ENCODE measurements at regions not wholly inside any gene's neighbourhood (a gene's known extent, or its start where the extent isn't known, plus 50 kb on each side); places are given as distances from the start of the nearest gene placed in this dataset.
"Not testable (repeated sequence)": the region's sequence is repeated elsewhere in the genome, so short reads cannot be mapped to it uniquely, and the experiment has no call there.

DNA sequence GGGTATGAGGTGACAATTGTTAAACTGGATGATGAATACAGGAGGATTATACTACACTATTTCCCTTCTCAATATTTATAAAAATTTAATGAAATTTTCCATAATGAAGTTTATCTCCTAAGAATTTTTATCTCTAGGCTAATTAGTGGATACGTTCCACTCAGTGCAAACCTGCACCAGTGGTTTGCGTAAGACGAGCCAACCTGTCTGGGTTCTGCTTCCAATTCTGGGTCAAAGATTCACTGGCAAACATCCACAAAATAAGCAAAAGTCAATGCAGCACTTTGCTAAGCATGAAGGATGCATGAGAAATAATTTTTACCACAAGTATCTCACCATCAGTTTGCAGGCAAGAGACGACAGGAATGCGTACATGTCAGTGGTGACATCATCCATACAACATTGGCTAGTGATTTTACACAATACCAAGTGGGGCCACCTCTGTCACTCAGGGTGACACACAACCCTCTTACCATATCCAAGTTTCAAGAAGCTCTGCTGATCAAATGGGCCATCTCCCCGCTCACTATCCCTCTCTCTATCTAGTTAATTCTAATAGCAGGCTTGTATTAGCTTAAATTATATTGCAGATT, 51.7 kb downstream of the FAM50B start:
- in situ Hi-C loops (cut with HindIII; ENCODE audit: low pct_unique_long_range_greater_than_20kb, low sequenced_read_pairs): no loop called here

DNA sequence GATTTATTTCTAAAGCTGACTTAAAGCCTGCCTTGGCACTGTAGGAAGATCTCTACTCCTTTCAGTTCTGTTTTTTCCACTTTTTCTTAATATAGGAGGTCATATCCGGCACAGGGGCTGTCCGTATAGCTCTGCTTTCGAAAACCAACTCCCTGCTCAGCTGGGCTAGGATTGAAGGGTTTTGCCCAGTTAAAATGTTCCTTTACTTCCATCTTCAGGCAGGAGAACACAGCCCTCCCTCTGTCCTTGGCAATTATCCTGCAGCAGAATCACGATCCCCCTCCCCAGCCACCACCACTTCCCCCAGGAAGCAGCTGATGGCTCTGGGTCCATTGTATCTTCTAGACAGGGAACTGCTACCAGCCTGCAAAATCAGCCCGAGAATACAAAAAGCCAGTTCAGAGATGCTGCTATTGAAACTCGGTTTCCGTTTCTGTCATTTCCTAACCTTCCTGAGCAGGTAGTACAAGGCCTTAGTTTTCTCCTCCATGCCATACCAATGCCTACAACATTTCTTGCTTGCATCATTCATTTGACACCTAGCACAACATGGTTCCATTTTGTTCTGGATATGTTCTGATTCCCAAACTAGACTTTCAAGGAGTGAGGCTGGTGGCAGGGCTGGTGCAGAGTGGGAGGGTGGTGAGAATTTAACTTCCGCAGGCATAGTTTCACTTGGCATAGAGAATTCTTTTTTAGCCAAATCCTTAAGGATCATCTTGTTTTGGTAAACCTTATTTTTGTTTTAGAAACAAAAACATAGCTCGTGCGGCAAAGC, 53.9 kb downstream of the FAM50B start:
- in situ Hi-C loops (cut with HindIII; ENCODE audit: low pct_unique_long_range_greater_than_20kb, low sequenced_read_pairs): no loop called here
- DNase-seq (ENCODE audit: low read depth): no peak

More for the DNA sequence above, 51.7 kb downstream of the FAM50B start:
- DNase-seq (ENCODE audit: low read depth): no peak

DNA sequence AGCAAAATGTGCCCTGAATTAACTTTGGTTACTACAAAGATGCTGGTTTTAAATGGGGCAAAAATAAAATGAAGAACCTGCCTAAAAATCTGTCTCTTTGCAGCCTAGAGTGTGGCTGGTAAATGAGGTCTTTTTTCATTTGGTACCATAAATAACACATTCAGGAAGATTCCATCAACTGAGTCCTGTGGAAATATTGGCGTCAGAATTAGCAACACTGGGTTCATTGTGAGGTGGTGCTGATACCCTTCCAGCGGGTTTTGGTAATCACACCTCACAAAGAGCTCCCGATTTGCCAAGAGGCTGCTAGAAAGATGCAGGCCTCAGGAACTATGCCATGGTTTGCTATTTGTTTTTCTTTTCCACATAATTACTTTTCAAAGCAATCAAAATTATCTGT, 55.3 kb downstream of the FAM50B start:
- in situ Hi-C loops (cut with HindIII; ENCODE audit: low pct_unique_long_range_greater_than_20kb, low sequenced_read_pairs): no loop called here

DNA sequence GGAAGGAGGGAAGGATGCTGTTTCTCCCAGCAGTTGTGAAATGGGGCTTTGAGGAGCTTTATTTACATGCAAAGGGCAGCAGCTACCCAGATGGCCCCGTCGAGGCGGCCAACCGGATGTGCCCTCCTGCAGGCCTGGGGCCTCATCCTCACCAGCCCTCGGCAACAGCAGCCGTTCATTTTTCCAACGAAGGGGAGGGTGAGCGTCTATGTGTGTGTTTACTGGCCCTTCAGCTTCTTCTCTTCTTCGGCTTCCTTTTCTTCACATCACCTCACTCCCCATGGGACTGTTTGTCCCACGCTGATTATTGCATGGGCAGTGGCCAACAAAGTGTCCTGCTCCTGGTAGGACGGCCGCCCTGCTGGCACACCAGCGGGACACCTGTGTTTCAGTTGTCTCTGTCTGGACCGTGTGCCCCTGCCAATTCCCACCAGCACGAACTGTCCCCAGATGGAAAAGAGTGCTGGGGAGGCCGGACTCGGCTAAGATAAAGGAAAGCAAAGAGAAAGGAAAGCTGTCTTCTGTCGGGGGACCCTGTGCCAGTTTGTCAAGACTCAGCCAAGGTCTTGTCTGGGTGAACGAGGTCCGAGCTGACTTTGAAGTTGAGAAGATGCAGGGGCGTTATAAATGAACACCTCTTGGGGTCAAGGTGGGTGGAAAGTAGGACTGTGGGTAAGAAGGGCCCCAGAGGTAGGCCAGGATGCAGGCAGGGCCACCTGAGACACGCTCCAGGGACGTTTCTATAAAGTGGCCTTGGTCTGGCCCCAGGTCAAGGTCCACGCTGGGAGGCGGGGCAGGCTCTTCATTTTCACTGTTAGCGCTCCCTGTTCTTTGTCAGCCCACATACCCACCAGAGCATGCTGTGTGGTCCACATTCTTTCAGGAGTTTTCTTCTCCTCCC, 57.0 kb downstream of the FAM50B start:
- no peak for DNase-seq (ENCODE audit: low read depth)
- in situ Hi-C loops (cut with HindIII; ENCODE audit: low pct_unique_long_range_greater_than_20kb, low sequenced_read_pairs): no loop called here

More for the DNA sequence above, 55.3 kb downstream of the FAM50B start:
- no peak for DNase-seq (ENCODE audit: low read depth)

DNA sequence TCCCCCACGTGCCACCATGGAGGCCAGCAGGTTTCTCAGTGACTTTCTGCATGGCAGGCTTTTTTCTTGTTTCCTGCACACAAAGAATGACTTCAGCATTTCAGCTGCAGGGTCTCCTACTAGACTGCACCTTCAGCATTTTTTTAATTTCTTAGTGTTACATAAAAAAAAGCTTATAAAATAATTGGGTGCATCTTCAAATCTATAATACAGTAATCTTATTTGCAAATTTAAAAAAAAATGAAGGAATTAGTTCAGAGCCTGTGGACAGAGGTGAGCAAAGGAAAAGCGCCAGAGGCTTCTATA, 57.6 kb downstream of the FAM50B start:
- DNase-seq (ENCODE audit: low read depth): no peak
- in situ Hi-C loops (cut with HindIII; ENCODE audit: low pct_unique_long_range_greater_than_20kb, low sequenced_read_pairs): no loop called here

DNA sequence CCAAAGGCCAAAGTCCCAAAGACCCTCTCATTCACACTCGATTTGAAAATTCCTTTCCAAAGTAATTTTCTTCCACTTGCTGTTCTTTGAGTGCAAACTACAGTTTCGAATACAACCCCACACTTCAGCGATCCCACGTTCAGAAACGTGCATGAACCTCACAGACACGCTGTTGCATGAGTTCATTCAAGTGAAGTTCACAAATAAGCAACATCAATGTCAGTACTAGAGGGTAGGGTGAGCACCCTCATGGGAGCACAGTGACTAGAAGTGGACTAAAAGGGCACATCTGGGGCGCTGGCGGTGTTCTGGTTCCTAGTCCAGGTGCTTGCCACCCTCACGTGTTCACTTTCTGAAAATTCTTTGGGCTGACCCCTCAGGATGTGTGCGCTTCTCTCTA, 59.0 kb downstream of the FAM50B start:
- in situ Hi-C loops (cut with HindIII; ENCODE audit: low pct_unique_long_range_greater_than_20kb, low sequenced_read_pairs): no loop called here
- no peak for DNase-seq (ENCODE audit: low read depth)

DNA sequence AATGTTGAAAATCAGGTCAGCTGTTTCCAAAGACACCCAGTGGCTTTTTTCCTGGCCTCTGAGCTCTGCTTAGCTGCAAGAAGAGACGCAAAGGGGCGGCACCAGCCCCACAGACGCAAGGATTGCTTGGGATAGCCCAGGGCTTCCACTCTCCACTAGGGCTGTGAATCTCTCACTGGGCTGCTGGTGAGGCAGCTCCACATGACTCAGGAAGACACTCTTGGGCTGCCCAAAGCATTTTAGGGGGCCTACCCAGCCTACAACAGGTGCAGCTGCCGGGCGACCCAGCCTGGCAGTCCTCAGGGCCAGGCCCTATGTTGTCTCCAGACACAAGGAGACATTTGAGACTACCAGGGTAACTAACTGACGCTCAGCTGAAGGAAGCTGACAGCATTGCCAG, 59.8 kb downstream of the FAM50B start:
- no peak for DNase-seq (ENCODE audit: low read depth)
- in situ Hi-C loops (cut with HindIII; ENCODE audit: low pct_unique_long_range_greater_than_20kb, low sequenced_read_pairs): no loop called here

DNA sequence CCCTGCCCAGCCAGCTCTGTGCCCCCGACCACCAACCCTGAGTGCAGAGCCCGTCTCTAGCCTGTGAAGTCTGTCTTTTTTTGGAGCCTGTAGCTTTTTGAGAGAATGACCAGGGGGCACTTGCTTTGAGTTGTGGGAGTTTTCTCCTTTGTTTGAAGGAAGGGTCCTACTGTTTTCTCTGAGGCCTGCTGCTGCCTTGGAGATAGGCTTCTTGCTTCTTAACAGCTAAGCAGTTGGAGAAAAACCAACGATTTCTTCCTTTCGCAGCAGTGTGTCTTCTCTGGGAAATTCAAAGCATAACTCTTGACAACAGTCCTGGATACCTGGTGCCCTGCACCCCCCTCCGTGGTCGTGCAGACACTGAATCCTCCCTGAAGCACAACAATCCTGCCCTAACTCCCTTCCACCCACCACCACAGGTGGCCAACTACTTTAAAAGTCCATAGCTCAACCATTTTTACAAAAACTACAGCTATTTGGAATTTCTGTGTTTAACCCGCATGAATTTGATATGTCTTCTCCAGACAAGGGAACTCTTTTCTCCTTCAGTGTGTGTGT, 61.0 kb downstream of the FAM50B start:
- DNase-seq (ENCODE audit: low read depth): no peak
- in situ Hi-C loops (cut with HindIII; ENCODE audit: low pct_unique_long_range_greater_than_20kb, low sequenced_read_pairs): no loop called here

DNA sequence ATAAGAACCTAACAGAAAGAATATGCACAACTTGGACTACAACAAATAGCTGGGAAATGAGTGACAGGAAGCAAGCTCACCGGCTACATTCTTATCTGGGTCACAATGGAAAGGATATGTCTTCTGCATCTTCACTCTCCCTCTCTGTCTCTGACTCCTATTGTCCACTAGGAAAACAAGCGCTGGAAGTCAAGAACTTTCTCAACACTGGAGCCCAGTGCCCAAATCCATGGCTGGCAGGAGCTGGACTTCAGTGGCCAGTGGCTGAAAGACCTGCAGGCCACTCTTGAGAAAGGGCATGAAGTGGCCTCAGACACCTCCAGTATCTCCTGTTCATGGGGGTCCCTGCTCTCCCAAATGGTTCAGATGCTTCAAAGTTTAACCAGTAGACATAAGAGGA, 62.0 kb downstream of the FAM50B start:
- in situ Hi-C loops (cut with HindIII; ENCODE audit: low pct_unique_long_range_greater_than_20kb, low sequenced_read_pairs): no loop called here

DNA sequence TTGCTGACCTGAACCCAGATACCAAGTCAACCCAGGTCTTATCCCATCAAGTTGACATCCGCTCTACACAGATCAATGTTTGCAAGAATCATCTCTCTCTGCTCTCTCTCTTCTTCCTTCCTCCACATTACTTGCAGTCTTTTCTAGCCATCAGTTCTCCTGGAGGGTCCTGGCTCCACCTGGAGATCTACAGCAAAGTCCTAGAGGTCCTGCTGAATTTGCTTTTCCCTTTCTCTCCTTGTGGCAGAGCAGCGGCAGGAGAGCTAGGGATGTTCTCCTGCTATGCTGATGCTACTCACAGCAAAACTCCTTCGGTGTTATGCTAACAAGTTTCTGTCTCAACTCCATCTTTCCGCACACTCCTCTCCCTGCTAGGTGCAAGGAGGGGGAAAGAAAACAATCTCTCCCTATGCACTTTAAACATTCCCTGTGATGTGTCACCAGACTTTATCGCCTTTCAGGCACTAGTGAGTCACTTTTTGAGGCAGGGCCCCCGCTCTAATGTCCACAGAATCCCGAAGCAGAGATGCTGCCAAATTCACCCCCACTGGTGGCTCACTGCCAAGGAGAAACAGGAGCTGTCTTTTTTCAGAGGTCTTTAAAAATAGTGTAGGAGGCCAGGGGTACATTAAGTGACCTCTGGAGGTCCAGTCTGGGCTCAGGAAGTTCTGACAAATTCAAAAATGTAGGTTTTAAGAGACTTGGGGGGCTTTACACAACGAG, 62.6 kb downstream of the FAM50B start:
- in situ Hi-C loops (cut with HindIII; ENCODE audit: low pct_unique_long_range_greater_than_20kb, low sequenced_read_pairs): no loop called here
- peak; percentile 87 for DNase-seq (ENCODE audit: low read depth)

More for the DNA sequence above, 62.0 kb downstream of the FAM50B start:
- no peak for DNase-seq (ENCODE audit: low read depth)

DNA sequence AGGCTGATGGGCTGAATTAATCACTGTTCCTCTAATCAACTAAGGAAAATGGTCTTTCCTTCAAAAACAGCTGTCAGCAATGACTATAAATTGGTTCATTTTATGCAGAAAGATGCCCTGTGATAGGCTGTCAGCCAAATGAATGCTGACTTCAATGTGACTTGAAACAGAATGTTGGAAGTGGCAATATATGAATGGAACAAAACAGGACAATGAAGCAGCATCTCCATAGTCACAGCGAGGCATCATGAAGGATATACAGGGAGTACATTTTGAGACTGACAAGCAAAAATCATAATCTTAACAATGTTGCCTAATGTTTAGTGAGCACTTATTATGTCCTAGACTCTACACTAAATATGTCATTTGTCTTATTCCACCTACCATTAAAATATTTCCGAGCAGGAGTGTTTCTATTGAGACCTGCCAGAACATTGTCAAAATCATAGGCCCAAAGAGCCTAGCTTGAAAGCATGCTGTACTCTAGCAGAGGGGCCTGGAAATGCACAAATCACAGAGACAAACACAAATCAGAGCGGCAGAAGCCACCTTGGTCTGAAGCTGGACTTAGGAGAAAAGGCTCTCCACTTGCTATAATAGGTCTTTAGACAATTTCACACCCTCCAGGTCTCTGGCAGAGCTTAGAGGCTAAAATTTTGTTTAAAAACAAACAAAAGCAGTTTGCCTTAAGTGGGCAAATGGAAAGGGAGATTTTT, 63.3 kb downstream of the FAM50B start:
- DNase-seq (ENCODE audit: low read depth): no peak
- in situ Hi-C loops (cut with HindIII; ENCODE audit: low pct_unique_long_range_greater_than_20kb, low sequenced_read_pairs): no loop called here

DNA sequence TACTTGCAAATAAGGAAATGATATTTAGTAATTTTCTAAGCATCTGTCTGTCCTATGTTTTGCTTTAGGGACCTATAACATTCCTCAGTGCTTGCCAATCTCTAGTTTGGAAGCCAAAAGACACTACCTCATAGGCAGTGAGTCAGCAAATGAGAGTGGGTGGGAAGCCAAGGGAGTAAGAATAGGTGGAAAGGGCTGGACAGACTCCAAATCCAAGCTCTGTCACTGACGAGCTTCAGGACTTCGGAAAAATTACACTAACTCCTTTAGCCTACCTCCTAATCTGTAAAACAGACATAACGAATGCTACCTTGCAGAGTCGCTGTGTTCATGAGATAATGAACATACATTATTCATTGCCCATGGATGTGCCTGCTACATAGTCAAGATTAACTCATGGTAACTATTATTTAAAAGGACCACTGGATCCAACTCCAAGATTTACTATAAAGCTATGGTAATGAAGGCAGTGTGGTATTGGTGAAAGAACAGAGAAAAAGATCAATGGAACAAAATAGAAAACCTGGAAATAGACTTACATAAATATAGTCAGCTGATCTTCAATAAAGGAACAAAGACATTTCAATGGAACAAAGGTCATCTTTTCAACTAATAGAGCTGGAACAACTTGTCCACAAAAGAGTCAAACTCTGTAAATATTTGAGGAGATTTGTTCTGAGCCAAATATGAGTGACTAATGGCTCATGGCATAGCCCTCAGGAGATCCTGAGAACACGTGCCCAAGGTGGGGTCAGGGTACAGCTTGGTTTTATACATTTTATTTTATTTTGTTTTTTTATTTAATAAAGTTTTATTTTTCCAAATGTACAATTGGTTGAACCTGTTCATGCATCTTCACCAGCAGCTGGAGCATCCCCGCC, 64.1 kb downstream of the FAM50B start:
- DNase-seq (ENCODE audit: low read depth): peak; percentile 93
- in situ Hi-C loops (cut with HindIII; ENCODE audit: low pct_unique_long_range_greater_than_20kb, low sequenced_read_pairs): no loop called here

DNA sequence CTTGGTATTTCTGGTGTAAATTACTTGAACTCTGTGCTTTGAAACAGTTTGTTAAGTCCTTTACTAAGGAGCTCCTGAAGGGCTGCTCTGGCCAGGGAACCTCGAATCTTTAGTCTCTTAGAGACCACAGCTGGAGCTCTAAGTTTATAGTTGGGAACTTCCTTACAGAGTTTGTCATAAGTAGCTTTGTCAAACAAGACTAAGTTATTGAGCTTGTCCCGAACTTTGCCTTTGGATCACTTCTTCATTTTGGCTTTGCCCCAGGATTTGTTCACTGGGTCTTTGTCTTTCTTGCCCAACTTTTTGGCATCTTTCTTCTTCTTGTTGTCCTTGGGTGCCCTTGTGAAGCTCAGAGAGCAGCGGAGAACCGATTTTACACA, 64.8 kb downstream of the FAM50B start:
- in situ Hi-C loops (cut with HindIII; ENCODE audit: low pct_unique_long_range_greater_than_20kb, low sequenced_read_pairs): no loop called here
- no peak for DNase-seq (ENCODE audit: low read depth)

DNA sequence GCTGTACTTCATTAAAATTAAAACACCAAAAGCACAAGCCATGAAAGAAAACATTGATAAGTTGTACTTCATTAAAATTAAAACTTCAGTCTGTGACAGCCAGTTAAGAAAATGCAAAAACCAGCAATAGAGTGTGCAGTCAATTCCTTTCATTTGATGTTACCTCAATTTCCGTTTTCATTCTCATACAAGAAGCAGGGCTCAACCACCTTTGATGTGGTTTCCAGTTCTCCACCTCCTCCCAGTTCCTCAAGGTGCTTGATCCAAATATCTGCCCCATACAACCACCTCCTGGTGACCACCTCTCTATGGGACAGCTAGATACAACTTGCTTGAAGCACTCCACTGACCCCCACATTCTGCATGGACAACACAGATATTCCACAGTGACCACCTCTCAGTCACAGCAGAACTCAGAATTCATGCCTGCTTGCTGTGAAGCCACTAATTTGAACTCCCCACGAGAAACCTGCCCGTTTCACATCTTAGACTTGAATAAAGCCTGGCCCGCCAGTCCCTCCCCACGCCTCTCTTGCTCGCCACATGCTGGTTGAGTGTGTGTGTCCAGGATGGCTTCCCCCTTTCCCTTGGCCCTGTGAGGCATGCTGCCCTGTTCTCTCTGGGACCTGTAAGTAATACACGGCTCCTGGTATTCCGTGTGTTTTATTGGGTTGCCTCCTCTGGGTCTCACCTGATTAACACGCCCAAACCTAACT, 66.1 kb downstream of the FAM50B start:
- no peak for DNase-seq (ENCODE audit: low read depth)
- in situ Hi-C loops (cut with HindIII; ENCODE audit: low pct_unique_long_range_greater_than_20kb, low sequenced_read_pairs): no loop called here

DNA sequence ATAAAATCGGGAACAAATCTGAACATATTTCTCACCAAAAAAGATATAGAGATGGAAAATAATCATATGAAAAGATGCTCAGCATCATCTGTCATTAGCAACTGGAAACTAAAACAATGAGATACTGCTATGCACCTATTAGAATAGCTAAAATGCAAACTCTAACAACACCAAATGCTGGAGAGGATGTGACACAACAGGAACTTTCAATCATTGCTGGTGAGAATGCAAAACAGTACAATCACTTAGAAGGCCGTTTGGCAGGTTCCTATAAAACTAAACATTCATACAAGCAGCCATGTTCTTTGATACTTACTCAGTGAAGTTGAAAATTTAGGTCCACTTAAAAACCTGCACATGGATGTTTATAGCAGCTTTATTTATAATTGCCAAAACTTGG, 67.0 kb downstream of the FAM50B start:
- in situ Hi-C loops (cut with HindIII; ENCODE audit: low pct_unique_long_range_greater_than_20kb, low sequenced_read_pairs): no loop called here
- DNase-seq (ENCODE audit: low read depth): no peak

DNA sequence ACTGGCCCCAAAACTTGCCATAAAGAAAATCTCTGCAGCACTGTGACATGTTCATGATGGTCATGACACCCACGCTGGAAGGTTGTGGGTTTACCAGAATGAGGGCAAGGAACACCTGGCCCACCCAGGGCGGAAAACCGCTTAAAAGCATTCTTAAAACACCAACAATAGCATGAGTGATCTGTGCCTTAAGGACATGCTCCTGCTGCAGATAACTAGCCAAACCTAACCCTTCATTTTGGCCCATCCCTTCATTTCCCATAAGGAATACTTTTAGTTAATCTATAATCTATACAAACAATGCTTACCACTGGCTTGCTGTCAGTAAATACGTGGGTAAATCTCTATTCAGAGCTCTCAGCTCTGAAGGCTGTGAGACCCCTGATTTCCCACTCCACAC, 67.6 kb downstream of the FAM50B start:
- DNase-seq (ENCODE audit: low read depth); in situ Hi-C loops (cut with HindIII; ENCODE audit: low pct_unique_long_range_greater_than_20kb, low sequenced_read_pairs): not testable (repeated sequence)

Data from Caki2 (cell line).